HL-60 (cell line): ENCODE measurements at regions not wholly inside any gene's neighbourhood (a gene's known extent, or its start where the extent isn't known, plus 50 kb on each side); places are given as distances from the start of the nearest gene placed in this dataset.

ENCODE experiments used
- CTCF ChIP-seq: IDR thresholded peaks from one replicate; pipeline ENCODE4 v1.5.1; 2011; ENCODE audit warnings: low read length, control low read depth, inconsistent platforms; ENCODE audit not compliant: insufficient read depth
- REST ChIP-seq: IDR thresholded peaks from 2 replicates; pipeline ENCODE4 v1.6.1; 2012; ENCODE audit warnings: low read depth; ENCODE audit not compliant: insufficient replicate concordance

- TF ChIP-seq CTCF, result no peak
- no peak for TF ChIP-seq REST
These were observed 123.9 kb downstream of the BAMBI start for GRCh38 chr10:28801247-28801646.
